PC-3 (cell line): ENCODE measurements at regions not wholly inside any gene's neighbourhood (a gene's known extent, or its start where the extent isn't known, plus 50 kb on each side); places are given as distances from the start of the nearest gene placed in this dataset.

Source experiments
- EZH2 ChIP-seq: fragments of 300-600 bp; sonication (generic); IDR thresholded peaks from one replicate; pipeline ENCODE4 v1.6.1; 2017; ENCODE audit warnings: antibody characterized with exemption, mild to moderate bottlenecking, low read length; ENCODE audit not compliant: unreplicated experiment
- EZH2phosphoT487 ChIP-seq: fragments of 300-600 bp; sonication (generic); IDR thresholded peaks from 2 replicates; pipeline ENCODE4 v1.6.1; 2018; ENCODE audit warnings: mild to moderate bottlenecking, antibody characterized with exemption, low read length, borderline replicate concordance
- TF ChIP-seq, protein P1 (sequence below): fragments of 300-600 bp; sonication (generic); conservative IDR thresholded peaks from 2 replicates; pipeline ENCODE4 v1.5.1; 2017; ENCODE audit warnings: antibody characterized with exemption, low read depth, mild to moderate bottlenecking, low read length

DNA sequence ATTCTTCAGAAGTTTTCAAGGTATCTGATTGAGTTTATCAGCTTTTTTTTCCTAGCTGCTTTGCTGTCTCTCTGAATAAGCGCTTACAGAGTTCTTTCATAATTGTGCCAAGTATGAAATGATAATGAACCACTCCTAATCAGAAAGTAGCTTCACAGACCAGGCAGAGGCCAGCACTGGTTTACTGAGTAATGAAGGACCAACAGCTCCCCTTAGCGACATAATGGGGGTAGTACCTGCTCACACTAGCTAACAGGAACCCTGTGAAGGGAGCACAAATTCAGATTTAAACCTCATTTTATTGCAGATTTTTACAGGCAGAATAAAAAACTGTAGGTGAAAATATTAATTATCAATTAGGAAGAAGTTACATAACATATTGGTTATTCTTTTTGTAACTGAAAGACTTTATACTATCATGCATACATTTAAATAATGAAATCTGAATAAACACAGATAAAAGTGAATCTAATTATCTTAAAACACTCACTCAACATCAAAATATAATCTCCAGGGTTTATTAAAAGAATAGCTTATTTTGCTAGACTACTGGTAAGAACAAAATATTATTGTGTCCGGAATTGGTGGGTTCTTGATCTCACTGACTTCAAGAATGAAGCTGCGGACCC is 53.7 kb upstream of the LRRC30 start:
- TF ChIP-seq, protein P1, sequence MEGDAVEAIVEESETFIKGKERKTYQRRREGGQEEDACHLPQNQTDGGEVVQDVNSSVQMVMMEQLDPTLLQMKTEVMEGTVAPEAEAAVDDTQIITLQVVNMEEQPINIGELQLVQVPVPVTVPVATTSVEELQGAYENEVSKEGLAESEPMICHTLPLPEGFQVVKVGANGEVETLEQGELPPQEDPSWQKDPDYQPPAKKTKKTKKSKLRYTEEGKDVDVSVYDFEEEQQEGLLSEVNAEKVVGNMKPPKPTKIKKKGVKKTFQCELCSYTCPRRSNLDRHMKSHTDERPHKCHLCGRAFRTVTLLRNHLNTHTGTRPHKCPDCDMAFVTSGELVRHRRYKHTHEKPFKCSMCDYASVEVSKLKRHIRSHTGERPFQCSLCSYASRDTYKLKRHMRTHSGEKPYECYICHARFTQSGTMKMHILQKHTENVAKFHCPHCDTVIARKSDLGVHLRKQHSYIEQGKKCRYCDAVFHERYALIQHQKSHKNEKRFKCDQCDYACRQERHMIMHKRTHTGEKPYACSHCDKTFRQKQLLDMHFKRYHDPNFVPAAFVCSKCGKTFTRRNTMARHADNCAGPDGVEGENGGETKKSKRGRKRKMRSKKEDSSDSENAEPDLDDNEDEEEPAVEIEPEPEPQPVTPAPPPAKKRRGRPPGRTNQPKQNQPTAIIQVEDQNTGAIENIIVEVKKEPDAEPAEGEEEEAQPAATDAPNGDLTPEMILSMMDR, result peak; percentile 83
- TF ChIP-seq EZH2, result no peak
- TF ChIP-seq EZH2phosphoT487, result no peak
